ENCODE measurements at regions not wholly inside any gene's neighbourhood (a gene's known extent, or its start where the extent isn't known, plus 50 kb on each side); places are given as distances from the start of the nearest gene placed in this dataset.

- TF ChIP-seq CEBPB (IDR thresholded peaks at IDR 0.05; ENCODE audit: low read depth, low read length): no peak
Measured at GRCh38 chr6:132085731-132086130, 134.6 kb upstream of the CCN2 start (continued).

Data from H1 (cell line).